GM12875 (cell line): ENCODE measurements at regions not wholly inside any gene's neighbourhood (a gene's known extent, or its start where the extent isn't known, plus 50 kb on each side); places are given as distances from the start of the nearest gene placed in this dataset.

Source experiments
- H3K4me3 ChIP-seq: one replicate; pipeline ENCODE4 v1.5.1; 2011; ENCODE audit warnings: low read depth, low read length, control low read depth
- CTCF ChIP-seq: IDR thresholded peaks from 2 replicates; pipeline ENCODE4 v1.5.1; 2011; ENCODE audit warnings: low read depth, mild to moderate bottlenecking, control low read depth, inconsistent platforms, low read length, moderate library complexity, borderline replicate concordance; ENCODE audit not compliant: insufficient read depth

- TF ChIP-seq CTCF = no peak
- no peak overlapping the region for H3K4me3 ChIP-seq
Measured at GRCh38 chr3:84891851-84892250, 66.9 kb upstream of the CADM2 start.

- TF ChIP-seq CTCF = no peak
- no peak overlapping the region for H3K4me3 ChIP-seq
Measured at GRCh38 chr3:84893211-84893610, 65.6 kb upstream of the CADM2 start.

- TF ChIP-seq CTCF = no peak
- no peak overlapping the region for H3K4me3 ChIP-seq
Measured at GRCh38 chr3:84904212-84904611, 54.6 kb upstream of the CADM2 start.

GRCh38 chr3:84904816-84905555 is 53.8 kb upstream of the CADM2 start:
- no peak for TF ChIP-seq CTCF
- no peak overlapping the region for H3K4me3 ChIP-seq

GRCh38 chr3:84905556-84905920 is 53.3 kb upstream of the CADM2 start:
- TF ChIP-seq CTCF = no peak
- H3K4me3 ChIP-seq = no peak overlapping the region

GRCh38 chr3:84906065-84906464 is 52.7 kb upstream of the CADM2 start:
- H3K4me3 ChIP-seq = no peak overlapping the region
- TF ChIP-seq CTCF = no peak
